ENCODE measurements at regions not wholly inside any gene's neighbourhood (a gene's known extent, or its start where the extent isn't known, plus 50 kb on each side); places are given as distances from the start of the nearest gene placed in this dataset.
"Not testable (repeated sequence)": the region's sequence is repeated elsewhere in the genome, so short reads cannot be mapped to it uniquely, and the experiment has no call there.

GRCh38 chr7:80040335-80040734 is 94.3 kb upstream of the GNAI1 start:
- no peak for TF ChIP-seq CTCF (conservative IDR thresholded peaks at IDR 0.05)
- H3K27ac ChIP-seq, result no peak overlapping the region

GRCh38 chr7:80039251-80039884 is 95.3 kb upstream of the GNAI1 start:
- H3K27ac ChIP-seq, result no peak overlapping the region
- no peak for TF ChIP-seq CTCF (conservative IDR thresholded peaks at IDR 0.05)

GRCh38 chr7:80037689-80038088 is 96.9 kb upstream of the GNAI1 start:
- no peak for TF ChIP-seq CTCF (conservative IDR thresholded peaks at IDR 0.05)

GRCh38 chr7:80036107-80036506 is 98.5 kb upstream of the GNAI1 start:
- no peak overlapping the region for H3K27ac ChIP-seq
- TF ChIP-seq CTCF (conservative IDR thresholded peaks at IDR 0.05), result no peak

More at GRCh38 chr7:80037689-80038088, 96.9 kb upstream of the GNAI1 start:
- no peak overlapping the region for H3K27ac ChIP-seq

GRCh38 chr7:80028717-80029116 is 105.9 kb upstream of the GNAI1 start:
- H3K27ac ChIP-seq, result no peak overlapping the region
- no peak for TF ChIP-seq CTCF (conservative IDR thresholded peaks at IDR 0.05)

- TF ChIP-seq CTCF (conservative IDR thresholded peaks at IDR 0.05), result no peak
- H3K27ac ChIP-seq, result no peak overlapping the region
Measured at GRCh38 chr7:80027611-80028173, 106.9 kb upstream of the GNAI1 start.

- TF ChIP-seq CTCF (conservative IDR thresholded peaks at IDR 0.05), result no peak
Measured at GRCh38 chr7:80026766-80027165, 107.9 kb upstream of the GNAI1 start.

GRCh38 chr7:80020277-80020676 is 114.4 kb upstream of the GNAI1 start:
- not testable (repeated sequence) for H3K27ac ChIP-seq

More at GRCh38 chr7:80026766-80027165, 107.9 kb upstream of the GNAI1 start:
- no peak overlapping the region for H3K27ac ChIP-seq

- not testable (repeated sequence) for H3K27ac ChIP-seq
Measured at GRCh38 chr7:80019809-80020207, 114.8 kb upstream of the GNAI1 start.
